Peyer's patch (tissue), 4 donors: ENCODE measurements at regions not wholly inside any gene's neighbourhood (a gene's known extent, or its start where the extent isn't known, plus 50 kb on each side); places are given as distances from the start of the nearest gene placed in this dataset.

ENCODE experiments used
- DNase-seq, 3 donors: peaks; one replicate each; pipeline ENCODE4 v3.0.0-alpha.2; 2017 to 2019
- H3K27ac ChIP-seq, 4 donors: fragments of 200-600 bp; sonication (generic); one replicate each; pipeline ENCODE4 v1.5.1; 2016 to 2019
- H3K27me3 ChIP-seq, 2 donors: fragments of 200-600 bp; sonication (generic); one replicate each; pipeline ENCODE4 v1.5.1; 2019
- H3K36me3 ChIP-seq, 3 donors: fragments of 200-600 bp; sonication (generic); one replicate each; pipeline ENCODE4 v1.5.1; 2016 to 2019
- H3K4me1 ChIP-seq, 4 donors: fragments of 200-600 bp; sonication (generic); one replicate each; pipeline ENCODE4 v1.5.1; 2016 to 2019
- H3K4me3 ChIP-seq, 4 donors: fragments of 200-600 bp; sonication (generic); 1 replicate in 3 of 4; 2 replicates in 1 of 4; pipeline ENCODE4 v1.5.1; 2016 to 2019; ENCODE audit warnings: mild to moderate bottlenecking in 1 of 4
- H3K9me3 ChIP-seq, 4 donors: fragments of 200-600 bp; sonication (generic); one replicate each; pipeline ENCODE4 v1.5.1; 2016 to 2019; ENCODE audit warnings: mild to moderate bottlenecking in 1 of 4
- POLR2A ChIP-seq, 2 donors: fragments of 450-650 bp; IDR thresholded peaks; one replicate each; pipeline ENCODE4 v1.5.1; 2017; ENCODE audit warnings: antibody characterized with exemption in 2 of 2, mild to moderate bottlenecking in 2 of 2, moderate library complexity in 2 of 2
- TF ChIP-seq, protein P1 (sequence below), 6 experiments: fragments of 450-650 bp in 4 of 6; fragments of 200-600 bp in 2 of 6; sonication (generic) in 1 of 6; IDR thresholded peaks; one replicate each; pipeline ENCODE4 v1.5.1; 2017 to 2019; ENCODE audit warnings: antibody characterized with exemption in 6 of 6, mild to moderate bottlenecking in 3 of 6, moderate library complexity in 1 of 6

DNA sequence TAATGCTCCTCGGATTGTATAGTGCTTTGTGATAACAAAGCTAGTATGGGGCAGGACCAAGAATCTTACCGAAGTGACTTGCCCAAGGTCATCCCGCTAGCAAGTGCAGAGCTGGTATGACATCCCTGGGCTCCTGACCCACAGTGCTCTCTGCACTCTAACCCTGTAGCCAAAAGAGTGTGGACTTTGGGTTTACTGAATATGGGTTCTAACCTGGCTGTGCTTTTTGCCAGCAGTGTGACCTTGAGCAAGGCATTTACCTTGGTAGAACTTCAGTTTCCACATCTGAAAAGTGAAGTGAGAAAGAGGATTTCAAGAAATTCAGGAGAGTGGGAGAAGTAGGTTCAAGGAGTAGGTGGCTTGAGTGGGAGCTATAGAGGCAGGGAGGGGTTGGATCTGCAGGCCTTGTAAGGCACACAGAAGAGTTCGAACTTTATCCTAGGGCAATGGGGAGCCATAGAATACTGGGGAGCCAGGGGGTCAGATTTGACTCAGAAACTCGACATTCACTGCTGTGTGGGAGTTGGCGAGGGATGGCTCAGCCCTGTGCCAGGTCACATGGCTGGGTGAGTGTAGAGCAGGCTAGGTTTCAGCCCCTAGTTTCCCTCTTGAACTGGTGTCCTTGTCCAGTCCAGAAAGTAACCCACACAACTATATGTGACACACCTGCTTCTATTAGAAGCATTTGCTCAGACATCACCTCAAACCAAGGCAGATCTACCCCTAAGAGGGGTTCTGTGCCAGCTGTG is 91.9 kb downstream of the RPLP1 start:
- Histone ChIP-seq H3K4me1 (no peaks in the 10 kb centered on the region), H3K4me3 (no peak overlapping the region), H3K36me3 (no peaks in the 10 kb centered on the region), H3K9me3 (no peaks in the 10 kb centered on the region), H3K27me3 (no peaks in the 10 kb centered on the region), H3K27ac (no peak overlapping the region)
- TF ChIP-seq POLR2A (IDR thresholded peaks at IDR 0.05), result no peak
- TF ChIP-seq, protein P1, sequence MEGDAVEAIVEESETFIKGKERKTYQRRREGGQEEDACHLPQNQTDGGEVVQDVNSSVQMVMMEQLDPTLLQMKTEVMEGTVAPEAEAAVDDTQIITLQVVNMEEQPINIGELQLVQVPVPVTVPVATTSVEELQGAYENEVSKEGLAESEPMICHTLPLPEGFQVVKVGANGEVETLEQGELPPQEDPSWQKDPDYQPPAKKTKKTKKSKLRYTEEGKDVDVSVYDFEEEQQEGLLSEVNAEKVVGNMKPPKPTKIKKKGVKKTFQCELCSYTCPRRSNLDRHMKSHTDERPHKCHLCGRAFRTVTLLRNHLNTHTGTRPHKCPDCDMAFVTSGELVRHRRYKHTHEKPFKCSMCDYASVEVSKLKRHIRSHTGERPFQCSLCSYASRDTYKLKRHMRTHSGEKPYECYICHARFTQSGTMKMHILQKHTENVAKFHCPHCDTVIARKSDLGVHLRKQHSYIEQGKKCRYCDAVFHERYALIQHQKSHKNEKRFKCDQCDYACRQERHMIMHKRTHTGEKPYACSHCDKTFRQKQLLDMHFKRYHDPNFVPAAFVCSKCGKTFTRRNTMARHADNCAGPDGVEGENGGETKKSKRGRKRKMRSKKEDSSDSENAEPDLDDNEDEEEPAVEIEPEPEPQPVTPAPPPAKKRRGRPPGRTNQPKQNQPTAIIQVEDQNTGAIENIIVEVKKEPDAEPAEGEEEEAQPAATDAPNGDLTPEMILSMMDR (IDR thresholded peaks at IDR 0.05), result no peak
- DNase-seq, result peak in 1 of 3 donors; percentile 9

DNA sequence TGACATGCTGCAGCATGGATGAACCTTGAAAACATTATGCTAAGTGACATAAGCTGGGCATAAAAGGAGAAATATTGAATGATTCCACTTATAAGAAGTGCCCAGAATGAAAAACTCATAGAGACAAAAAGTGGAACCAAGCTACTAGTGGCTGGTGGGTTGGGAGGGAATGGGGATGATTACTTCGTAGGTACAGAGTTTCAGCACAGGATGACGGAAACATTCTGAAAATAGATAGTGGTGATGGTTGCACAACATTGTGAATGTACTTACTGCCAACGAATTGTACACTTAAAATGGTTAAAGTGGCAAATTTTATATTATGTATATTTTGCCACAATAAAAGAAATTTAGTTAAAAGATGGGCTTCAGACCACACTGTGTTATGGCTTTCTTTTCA is 93.6 kb downstream of the RPLP1 start:
- Histone ChIP-seq H3K27ac (no peak overlapping the region), H3K27me3 (no peaks in the 10 kb centered on the region), H3K36me3 (no peaks in the 10 kb centered on the region), H3K4me3 (no peak overlapping the region), H3K9me3 (peaks cover 0 to under 1% (median 0%) of the 10 kb centered on the region in 4 donors), H3K4me1 (no peaks in the 10 kb centered on the region)
- DNase-seq, result no peak
- TF ChIP-seq, protein P1 (IDR thresholded peaks at IDR 0.05), result no peak
- no peak for TF ChIP-seq POLR2A (IDR thresholded peaks at IDR 0.05)

DNA sequence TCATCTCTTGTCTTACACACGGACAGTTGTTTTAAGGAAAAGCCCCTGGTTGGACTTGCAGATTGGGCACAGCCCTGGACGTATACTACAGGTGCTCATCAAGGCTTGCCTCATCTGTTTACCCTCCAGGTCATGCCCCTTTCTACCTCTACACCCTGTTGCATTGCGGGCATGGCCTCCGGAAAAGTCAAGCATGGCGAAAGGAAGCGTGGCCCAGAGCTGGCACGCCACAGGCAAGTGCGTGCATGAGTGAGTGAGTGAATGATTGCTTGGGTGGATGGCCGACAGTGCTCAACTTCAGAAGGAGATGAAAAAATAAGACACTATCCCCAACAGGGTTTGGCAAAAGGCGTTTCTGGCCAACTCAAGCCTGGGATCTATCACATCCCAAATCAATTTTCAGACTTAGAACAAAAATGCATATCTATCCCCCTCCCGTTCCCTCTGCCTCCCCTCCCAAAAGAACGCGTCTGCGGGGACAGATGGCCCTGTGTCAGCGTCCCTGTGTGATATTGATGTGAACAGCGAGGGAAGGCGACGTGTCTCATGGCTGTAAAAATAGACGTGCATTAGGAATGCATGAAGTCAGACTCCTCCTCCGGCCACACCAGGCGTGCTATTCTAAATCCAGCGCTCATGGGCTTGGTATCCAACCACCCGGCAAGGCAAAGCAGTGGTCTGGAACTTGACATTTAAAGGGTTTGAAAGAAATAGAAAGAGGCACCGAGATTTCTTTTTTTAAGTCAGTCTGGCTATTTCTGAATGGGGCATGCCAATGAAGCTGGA is 96.0 kb downstream of the RPLP1 start:
- TF ChIP-seq, protein P1 (IDR thresholded peaks at IDR 0.05), result no peak
- no peak for TF ChIP-seq POLR2A (IDR thresholded peaks at IDR 0.05)
- no peak for DNase-seq
- H3K4me3 ChIP-seq, result no peak overlapping the region
- peaks cover 0 to 16% (median 2%) of the 10 kb centered on the region in 4 donors for H3K9me3 ChIP-seq
- H3K27me3 ChIP-seq, result no peaks in the 10 kb centered on the region
- no peak overlapping the region for H3K27ac ChIP-seq
- no peaks in the 10 kb centered on the region for H3K4me1 ChIP-seq
- H3K36me3 ChIP-seq, result no peaks in the 10 kb centered on the region

DNA sequence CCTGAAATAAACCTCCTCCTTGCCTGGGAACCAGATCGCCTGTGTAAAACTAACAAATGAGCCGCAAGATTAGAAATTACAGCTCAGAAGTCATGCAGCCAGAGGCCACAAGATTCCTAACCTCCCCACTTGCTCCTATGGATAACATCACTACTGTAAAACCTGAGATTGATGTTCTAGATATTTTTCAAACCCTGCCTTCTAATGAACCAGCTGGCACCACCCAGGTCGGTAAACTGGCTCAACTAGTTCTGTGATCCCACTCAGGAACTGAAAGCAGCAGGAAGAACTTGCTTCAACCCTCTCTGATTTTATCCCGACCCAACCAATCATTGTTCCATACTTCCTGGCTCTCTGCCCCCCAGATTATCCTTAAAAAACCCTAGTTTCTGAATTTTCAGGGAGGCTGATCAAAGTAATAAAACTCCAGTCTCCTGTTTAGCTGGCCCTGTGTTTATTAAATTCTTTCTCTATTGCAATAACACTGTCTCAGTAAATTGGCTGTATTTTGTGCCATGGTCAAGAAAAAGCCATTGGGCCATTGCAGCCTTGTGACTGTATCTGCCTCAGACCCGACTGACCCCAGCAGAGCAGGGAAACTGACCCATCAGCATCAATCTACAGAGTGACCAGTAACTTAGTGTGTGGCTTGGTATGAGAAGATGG is 98.9 kb downstream of the RPLP1 start:
- H3K36me3 ChIP-seq, result no peaks in the 10 kb centered on the region
- DNase-seq, result no peak
- H3K9me3 ChIP-seq, result peaks cover 0 to 16% (median 2%) of the 10 kb centered on the region in 4 donors
- H3K27me3 ChIP-seq, result no peaks in the 10 kb centered on the region
- H3K4me1 ChIP-seq, result peaks cover 0 to 11% (median 0%) of the 10 kb centered on the region in 4 donors
- H3K27ac ChIP-seq, result no peak overlapping the region
- no peak overlapping the region for H3K4me3 ChIP-seq
- no peak for TF ChIP-seq POLR2A (IDR thresholded peaks at IDR 0.05)
- TF ChIP-seq, protein P1 (IDR thresholded peaks at IDR 0.05), result no peak

DNA sequence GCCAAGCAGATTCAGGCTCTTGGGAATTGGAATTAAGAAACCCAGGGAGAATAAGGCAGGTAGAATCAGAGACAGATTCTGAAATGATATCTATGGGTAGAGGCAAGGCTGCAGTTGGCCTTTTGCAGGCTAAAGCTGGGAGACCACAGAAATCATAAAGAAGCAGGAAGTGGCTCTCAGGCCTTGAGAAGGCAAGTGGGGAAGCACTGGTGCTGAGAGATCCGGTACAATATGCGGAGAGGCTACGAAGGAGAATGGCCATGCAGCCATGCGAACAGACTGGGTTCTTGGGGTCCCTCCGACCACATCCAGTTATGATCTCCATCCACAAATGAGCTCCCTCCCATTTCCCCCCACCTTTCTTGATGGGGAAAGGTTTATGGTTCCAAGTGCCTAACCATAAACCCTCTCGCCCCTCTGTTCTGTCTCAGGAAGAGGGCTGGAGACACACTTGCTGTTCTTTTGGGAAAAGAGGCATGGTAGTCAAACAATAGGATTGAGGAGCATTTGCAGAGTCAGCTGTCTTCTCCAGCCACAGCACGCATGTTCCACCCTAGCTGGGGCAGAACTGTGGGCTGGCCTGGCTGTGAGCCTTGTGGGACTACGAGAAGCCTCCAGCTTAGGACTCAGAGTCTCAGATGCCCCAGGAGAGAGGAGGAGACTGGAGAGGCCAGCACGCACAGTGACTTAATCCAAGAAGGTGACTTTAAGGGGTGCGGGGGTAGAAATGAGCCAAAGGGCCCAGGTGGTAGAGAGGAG is 99.6 kb downstream of the RPLP1 start:
- no peaks in the 10 kb centered on the region for H3K36me3 ChIP-seq
- H3K9me3 ChIP-seq, result peaks cover 0 to 16% (median 2%) of the 10 kb centered on the region in 4 donors
- H3K4me1 ChIP-seq, result peaks cover 0 to 16% (median 0%) of the 10 kb centered on the region in 4 donors
- H3K27ac ChIP-seq, result no peak overlapping the region
- H3K27me3 ChIP-seq, result no peaks in the 10 kb centered on the region
- no peak overlapping the region for H3K4me3 ChIP-seq
- TF ChIP-seq POLR2A (IDR thresholded peaks at IDR 0.05), result no peak
- TF ChIP-seq, protein P1 (IDR thresholded peaks at IDR 0.05), result no peak
- no peak for DNase-seq
